Natural killer cell (primary cell): ENCODE measurements at regions not wholly inside any gene's neighbourhood (a gene's known extent, or its start where the extent isn't known, plus 50 kb on each side); places are given as distances from the start of the nearest gene placed in this dataset.
"Not testable (repeated sequence)": the region's sequence is repeated elsewhere in the genome, so short reads cannot be mapped to it uniquely, and the experiment has no call there.

Experiments used
- ATAC-seq, 3 donors: fragments of 150-1000 bp in 2 of 3; fragments of 200-7000 bp in 1 of 3; cut with Tn5 transposase; 1 replicate in 1 of 3; 2 replicates in 2 of 3; pipeline ENCODE4 v1.10.0; 2021; ENCODE audit warnings: mild to moderate bottlenecking in 2 of 3, moderate library complexity in 2 of 3
- DNase-seq, 2 donors: peaks; one replicate each; pipeline versions ENCODE4 v3.0.0 to v3.0.0-alpha.2; 2013 to 2021; ENCODE audit warnings: mixed read lengths in 1 of 2
- H3K27ac ChIP-seq: one replicate; pipeline ENCODE4 v1.5.1; 2013; ENCODE audit warnings: mild to moderate bottlenecking, low read length
- H3K27me3 ChIP-seq: one replicate; pipeline ENCODE4 v1.6.1; 2013; ENCODE audit warnings: low read length; ENCODE audit not compliant: control insufficient read depth, insufficient read depth
- H3K36me3 ChIP-seq: one replicate; pipeline ENCODE4 v1.6.1; 2013; ENCODE audit warnings: low read length; ENCODE audit not compliant: control insufficient read depth, insufficient read depth
- H3K4me1 ChIP-seq: one replicate; pipeline ENCODE4 v1.6.1; 2013; ENCODE audit warnings: low read length; ENCODE audit not compliant: control insufficient read depth, insufficient read depth
- H3K4me3 ChIP-seq: one replicate; pipeline ENCODE4 v1.5.1; 2013; ENCODE audit warnings: low read length
- H3K9me3 ChIP-seq: one replicate; pipeline ENCODE4 v1.6.1; 2013; ENCODE audit warnings: low read length; ENCODE audit not compliant: control insufficient read depth, insufficient read depth
- H3K27ac Mint-ChIP-seq, 2 donors: one replicate each; pipeline ENCODE4 v1.8.0; 2022; ENCODE audit warnings: mild to moderate bottlenecking in 2 of 2, mixed read lengths in 2 of 2, moderate library complexity in 1 of 2
- H3K27me3 Mint-ChIP-seq, 2 donors: one replicate each; pipeline ENCODE4 v1.8.0; 2022; ENCODE audit warnings: low read depth in 2 of 2, mixed read lengths in 2 of 2
- H3K36me3 Mint-ChIP-seq: one replicate; pipeline ENCODE4 v1.8.0; 2022; ENCODE audit warnings: mixed read lengths
- H3K4me1 Mint-ChIP-seq, 2 donors: one replicate each; pipeline ENCODE4 v1.8.0; 2022; ENCODE audit warnings: mixed read lengths in 2 of 2
- H3K4me3 Mint-ChIP-seq: one replicate; pipeline ENCODE4 v1.8.0; 2022; ENCODE audit warnings: mild to moderate bottlenecking, moderate library complexity, mixed read lengths
- H3K9me3 Mint-ChIP-seq, 2 donors: one replicate each; pipeline ENCODE4 v1.8.0; 2022; ENCODE audit warnings: mixed read lengths in 2 of 2
- WGBS: methylation state at CpG from one replicate; pipeline ENCODE4 v1.1.7; 2013; ENCODE audit warnings: missing lambda C conversion rate; ENCODE audit not compliant: insufficient coverage; 5-methylcytosine and 5-hydroxymethylcytosine counted together
- intact Hi-C: fragments of 100-400 bp; cut with micrococcal nuclease; formaldehyde crosslinking; loops from one replicate; pipeline ENCODE4 v1.14.2; 2022

GRCh38 chr7:6979456-6979855, 153.4 kb upstream of the CCZ1B start:
- H3K27ac ChIP-seq, H3K4me3 ChIP-seq, H3K36me3 Mint-ChIP-seq, H3K9me3 ChIP-seq, H3K4me1 Mint-ChIP-seq, DNase-seq, H3K4me3 Mint-ChIP-seq, H3K4me1 ChIP-seq, ATAC-seq, H3K27ac Mint-ChIP-seq, H3K9me3 Mint-ChIP-seq, intact Hi-C loops, H3K27me3 ChIP-seq, H3K36me3 ChIP-seq: not testable (repeated sequence)
- 91% methylated on average over 10 of the region's 10 CpGs for WGBS
- peaks cover 9 to 11% of the 10 kb centered on the region in 2 donors for H3K27me3 Mint-ChIP-seq

- ATAC-seq, intact Hi-C loops, H3K27ac Mint-ChIP-seq, H3K27me3 ChIP-seq, H3K9me3 ChIP-seq, H3K27ac ChIP-seq, H3K4me1 Mint-ChIP-seq, H3K4me1 ChIP-seq, H3K9me3 Mint-ChIP-seq, DNase-seq, H3K27me3 Mint-ChIP-seq, H3K4me3 ChIP-seq, H3K36me3 ChIP-seq, H3K36me3 Mint-ChIP-seq, H3K4me3 Mint-ChIP-seq: not testable (repeated sequence)
- WGBS, result 100% methylated on average over 2 of the region's 2 CpGs
These were observed 156.3 kb upstream of the CCZ1B start for GRCh38 chr7:6982375-6982774.

- H3K4me1 ChIP-seq, H3K27ac Mint-ChIP-seq, H3K9me3 Mint-ChIP-seq, ATAC-seq, H3K36me3 Mint-ChIP-seq, H3K27me3 ChIP-seq, H3K36me3 ChIP-seq, DNase-seq, H3K27ac ChIP-seq, H3K4me3 ChIP-seq, H3K9me3 ChIP-seq, H3K4me3 Mint-ChIP-seq, intact Hi-C loops: not testable (repeated sequence)
- peaks cover 2 to 25% of the 10 kb centered on the region in 2 donors for H3K27me3 Mint-ChIP-seq
- peaks cover 12% of the 10 kb centered on the region in 2 donors for H3K4me1 Mint-ChIP-seq
- 81% methylated on average over 4 of the region's 4 CpGs for WGBS
These were observed 160.8 kb upstream of the CCZ1B start for GRCh38 chr7:6986892-6987291.

GRCh38 chr7:6988608-6989007, 162.5 kb upstream of the CCZ1B start:
- H3K27me3 ChIP-seq, H3K4me1 ChIP-seq, intact Hi-C loops, DNase-seq, H3K9me3 ChIP-seq, H3K27ac ChIP-seq, H3K4me3 ChIP-seq, ATAC-seq, H3K27ac Mint-ChIP-seq, H3K36me3 Mint-ChIP-seq, H3K4me3 Mint-ChIP-seq, H3K36me3 ChIP-seq, H3K9me3 Mint-ChIP-seq: not testable (repeated sequence)
- WGBS, result 98% methylated on average over 6 of the region's 6 CpGs
- Mint-ChIP-seq H3K4me1 (peaks cover 12% of the 10 kb centered on the region in 2 donors), H3K27me3 (peaks cover 2 to 42% of the 10 kb centered on the region in 2 donors)

GRCh38 chr7:6989968-6990367, 163.9 kb upstream of the CCZ1B start:
- H3K27ac Mint-ChIP-seq, H3K27me3 ChIP-seq, H3K4me3 Mint-ChIP-seq, intact Hi-C loops, DNase-seq, ATAC-seq, H3K9me3 ChIP-seq, H3K27ac ChIP-seq, H3K4me1 ChIP-seq, H3K4me3 ChIP-seq, H3K36me3 ChIP-seq, H3K36me3 Mint-ChIP-seq, H3K9me3 Mint-ChIP-seq: not testable (repeated sequence)
- Mint-ChIP-seq H3K27me3 (peaks cover 2 to 48% of the 10 kb centered on the region in 2 donors), H3K4me1 (peaks cover 12% of the 10 kb centered on the region in 2 donors)
- 93% methylated on average over 5 of the region's 5 CpGs for WGBS

GRCh38 chr7:6990426-6991152, 164.5 kb upstream of the CCZ1B start:
- ATAC-seq, intact Hi-C loops, H3K9me3 Mint-ChIP-seq, H3K9me3 ChIP-seq, DNase-seq, H3K36me3 Mint-ChIP-seq, H3K36me3 ChIP-seq, H3K4me3 Mint-ChIP-seq, H3K27ac ChIP-seq, H3K27me3 ChIP-seq, H3K4me1 ChIP-seq, H3K4me3 ChIP-seq: not testable (repeated sequence)
- Mint-ChIP-seq H3K27me3 (peaks cover 2 to 48% of the 10 kb centered on the region in 2 donors), H3K4me1 (peaks cover 12% of the 10 kb centered on the region in 2 donors), H3K27ac (peak overlapping the region in 1 of 2 donors; percentile 61)
- 56% methylated on average over 5 of the region's 7 CpGs for WGBS

- H3K36me3 ChIP-seq, intact Hi-C loops, H3K4me3 ChIP-seq, H3K4me3 Mint-ChIP-seq, H3K36me3 Mint-ChIP-seq, H3K4me1 ChIP-seq, H3K9me3 ChIP-seq, H3K9me3 Mint-ChIP-seq, H3K27me3 ChIP-seq, ATAC-seq, H3K27ac ChIP-seq: not testable (repeated sequence)
- H3K4me1 Mint-ChIP-seq, result peaks cover 12% of the 10 kb centered on the region in 2 donors
- DNase-seq, result peak in 1 of 2 donors; percentile 84
- peak overlapping the region in 1 of 2 donors; percentile 61 for H3K27ac Mint-ChIP-seq
- H3K27me3 Mint-ChIP-seq, result peaks cover 2 to 48% of the 10 kb centered on the region in 2 donors
- WGBS, result 38% methylated on average over 13 of the region's 13 CpGs
These were observed 165.1 kb upstream of the CCZ1B start for GRCh38 chr7:6991169-6991611.

GRCh38 chr7:6991686-6992085, 165.6 kb upstream of the CCZ1B start:
- H3K36me3 Mint-ChIP-seq, H3K4me1 ChIP-seq, intact Hi-C loops, H3K27ac ChIP-seq, H3K4me3 Mint-ChIP-seq, H3K27me3 ChIP-seq, DNase-seq, H3K9me3 ChIP-seq, ATAC-seq, H3K9me3 Mint-ChIP-seq, H3K4me3 ChIP-seq, H3K36me3 ChIP-seq: not testable (repeated sequence)
- H3K27ac Mint-ChIP-seq, result peak overlapping the region in 1 of 2 donors; percentile 61
- peaks cover 12% of the 10 kb centered on the region in 2 donors for H3K4me1 Mint-ChIP-seq
- H3K27me3 Mint-ChIP-seq, result peaks cover 2 to 50% of the 10 kb centered on the region in 2 donors
- 72% methylated on average over 5 of the region's 12 CpGs for WGBS
